IMR-90 (cell line): ENCODE measurements at regions not wholly inside any gene's neighbourhood (a gene's known extent, or its start where the extent isn't known, plus 50 kb on each side); places are given as distances from the start of the nearest gene placed in this dataset.
A peak's percentile ranks its signal among the peaks of the same experiment; 100 is the strongest.

Source experiments
- ATAC-seq: fragments of 200-7000 bp; cut with Tn5 transposase; 2 replicates; pipeline ENCODE4 v1.9.1; 2020; ENCODE audit warnings: low read depth, mild to moderate bottlenecking, moderate library complexity
- BruUV-seq: library from RNA; stranded (reverse); fragments of 400-500 nt; replicated peaks from 2 replicates; lab custom pipeline; 2021; lab: Mats Ljungman, UMichigan
- CTCF ChIA-PET: fragments of 300-600 bp; formaldehyde crosslinking; extraction: SDS; loops from one replicate; lab custom pipeline; 2021; ENCODE audit warnings: antibody characterized with exemption; lab: Yijun Ruan, JAX
- POLR2A ChIA-PET: fragments of 300-600 bp; sonication (Branson Sonifier 250); formaldehyde crosslinking; loops from one replicate; lab custom pipeline; 2022; ENCODE audit warnings: antibody characterized with exemption; ENCODE audit not compliant: unreplicated experiment; lab: Charles Lee
- DNase-seq: peaks from one replicate; pipeline ENCODE4 v3.0.0; 2013
- H2AFZ ChIP-seq: replicated peaks from 2 replicates; pipeline ENCODE3; 2013; ENCODE audit warnings: low read length, mild to moderate bottlenecking; ENCODE audit not compliant: poor library complexity
- H2AK5ac ChIP-seq: 2 replicates; pipeline ENCODE4 v1.6.1; 2013; ENCODE audit warnings: low read depth, low read length, inconsistent platforms
- H2AK9ac ChIP-seq: replicated peaks from 2 replicates; pipeline ENCODE3; 2013; ENCODE audit warnings: mild to moderate bottlenecking, low read depth, low read length, moderate library complexity; ENCODE audit not compliant: poor library complexity
- H2BK120ac ChIP-seq: 2 replicates; pipeline ENCODE4 v1.6.1; 2013; ENCODE audit warnings: low read depth, low read length, inconsistent platforms
- H2BK15ac ChIP-seq: 3 replicates; pipeline ENCODE4 v1.6.1; 2013; ENCODE audit warnings: low read depth, low read length, inconsistent platforms
- H2BK20ac ChIP-seq: 2 replicates; pipeline ENCODE4 v1.6.1; 2013; ENCODE audit warnings: low read depth, mild to moderate bottlenecking, inconsistent platforms, low read length, moderate library complexity
- H2BK5ac ChIP-seq: 2 replicates; pipeline ENCODE4 v1.6.1; 2013; ENCODE audit warnings: mild to moderate bottlenecking, low read depth, low read length, inconsistent platforms; ENCODE audit not compliant: poor library complexity, severe bottlenecking
- H3K14ac ChIP-seq: replicated peaks from 2 replicates; pipeline ENCODE4 v1.6.1; 2013; ENCODE audit warnings: low read depth, low read length, inconsistent platforms
- H3K18ac ChIP-seq: 2 replicates; pipeline ENCODE4 v1.6.1; 2013; ENCODE audit warnings: low read depth, low read length, control low read depth
- H3K23ac ChIP-seq: 2 replicates; pipeline ENCODE4 v1.6.1; 2013; ENCODE audit warnings: low read depth, low read length, inconsistent platforms
- H3K27ac ChIP-seq: 2 replicates; pipeline ENCODE4 v1.5.1; 2013; ENCODE audit warnings: mild to moderate bottlenecking, control low read depth, low read length; ENCODE audit not compliant: insufficient read depth
- H3K27me3 ChIP-seq: 2 replicates; pipeline ENCODE4 v1.6.1; 2013; ENCODE audit warnings: low read length; ENCODE audit not compliant: control insufficient read depth, insufficient read depth
- H3K36me3 ChIP-seq: 2 replicates; pipeline ENCODE4 v1.6.1; 2013; ENCODE audit warnings: low read length, mixed read lengths; ENCODE audit not compliant: control insufficient read depth, insufficient read depth
- H3K4ac ChIP-seq: 2 replicates; pipeline ENCODE4 v1.6.1; 2013; ENCODE audit warnings: low read depth, low read length, inconsistent platforms
- H3K4me1 ChIP-seq: 2 replicates; pipeline ENCODE4 v1.6.1; 2013; ENCODE audit warnings: low read length, mixed read lengths; ENCODE audit not compliant: control insufficient read depth, insufficient read depth
- H3K4me2 ChIP-seq: 2 replicates; pipeline ENCODE4 v1.6.1; 2013; ENCODE audit warnings: low read depth, mild to moderate bottlenecking, control low read depth, low read length, moderate library complexity
- H3K4me3 ChIP-seq: 2 replicates; pipeline ENCODE4 v1.5.1; 2013; ENCODE audit warnings: low read depth, mild to moderate bottlenecking, control low read depth, low read length, moderate library complexity; ENCODE audit not compliant: insufficient read depth
- H3K56ac ChIP-seq: 2 replicates; pipeline ENCODE4 v1.6.1; 2013; ENCODE audit warnings: low read length, inconsistent platforms; ENCODE audit not compliant: insufficient read depth; ENCODE audit errors: extremely low read depth
- H3K79me1 ChIP-seq, 2 experiments: 2 replicates each; pipeline ENCODE4 v1.6.1; 2013; ENCODE audit warnings: low read length in 2 of 2, inconsistent platforms in 1 of 2, low read depth in 1 of 2
- H3K9ac ChIP-seq: 2 replicates; pipeline ENCODE4 v1.6.1; 2013; ENCODE audit warnings: low read depth, low read length, control low read depth
- H3K9me1 ChIP-seq: 2 replicates; pipeline ENCODE4 v1.6.1; 2013; ENCODE audit warnings: low read length, inconsistent platforms; ENCODE audit not compliant: insufficient read depth
- H3K9me3 ChIP-seq: 2 replicates; pipeline ENCODE4 v1.6.1; 2013; ENCODE audit warnings: low read length; ENCODE audit not compliant: control insufficient read depth, insufficient read depth
- H4K20me1 ChIP-seq: 2 replicates; pipeline ENCODE4 v1.6.1; 2013; ENCODE audit warnings: low read length, inconsistent platforms; ENCODE audit not compliant: insufficient read depth
- H4K5ac ChIP-seq: 2 replicates; pipeline ENCODE4 v1.6.1; 2013; ENCODE audit warnings: mild to moderate bottlenecking, low read depth, low read length, control low read depth
- H4K8ac ChIP-seq, 2 experiments: 2 replicates each; pipeline ENCODE4 v1.6.1; 2013; ENCODE audit warnings: low read depth in 2 of 2, low read length in 2 of 2, control low read depth in 1 of 2, inconsistent platforms in 1 of 2
- H4K91ac ChIP-seq: 2 replicates; pipeline ENCODE4 v1.6.1; 2013; ENCODE audit warnings: low read depth, low read length, inconsistent platforms; ENCODE audit not compliant: insufficient read depth
- BHLHE40 ChIP-seq: fragments of 150-350 bp; IDR thresholded peaks from 2 replicates; pipeline ENCODE4 v1.6.1; 2016; ENCODE audit warnings: mild to moderate bottlenecking, low read depth, low read length
- CEBPB ChIP-seq: IDR thresholded peaks from 2 replicates; pipeline ENCODE4 v1.6.1; 2012; ENCODE audit warnings: low read depth, low read length, improper control_type of control experiment
- CHD1 ChIP-seq: IDR thresholded peaks from 2 replicates; pipeline ENCODE4 v1.6.1; 2012; ENCODE audit warnings: low read depth, low read length, improper control_type of control experiment
- ELK1 ChIP-seq: fragments of 150-350 bp; IDR thresholded peaks from 2 replicates; pipeline ENCODE4 v1.6.1; 2016; ENCODE audit warnings: low read depth, mild to moderate bottlenecking, low read length, moderate library complexity, borderline replicate concordance
- FOS ChIP-seq: fragments of 150-350 bp; IDR thresholded peaks from 2 replicates; pipeline ENCODE4 v1.6.1; 2016; ENCODE audit warnings: low read depth, low read length
- MAFK ChIP-seq: IDR thresholded peaks from 2 replicates; pipeline ENCODE4 v1.6.1; 2012; ENCODE audit warnings: low read depth, low read length, improper control_type of control experiment
- MAZ ChIP-seq: IDR thresholded peaks from 2 replicates; pipeline ENCODE4 v1.6.1; 2012; ENCODE audit warnings: low read depth, mild to moderate bottlenecking, low read length, improper control_type of control experiment, moderate library complexity, borderline replicate concordance
- MXI1 ChIP-seq: IDR thresholded peaks from 2 replicates; pipeline ENCODE4 v1.6.1; 2012; ENCODE audit warnings: low read depth, mild to moderate bottlenecking, low read length, moderate library complexity, borderline replicate concordance
- NFE2L2 ChIP-seq: fragments of 150-350 bp; IDR thresholded peaks from 2 replicates; pipeline ENCODE4 v1.6.1; 2016; ENCODE audit warnings: low read depth, mild to moderate bottlenecking, low read length
- POLR2A ChIP-seq: IDR thresholded peaks from 2 replicates; pipeline ENCODE4 v1.6.1; 2012; ENCODE audit warnings: mild to moderate bottlenecking, low read depth, low read length
- RAD21 ChIP-seq: IDR thresholded peaks from 2 replicates; pipeline ENCODE4 v1.6.1; 2012; ENCODE audit warnings: low read length, improper control_type of control experiment
- RCOR1 ChIP-seq: IDR thresholded peaks from 2 replicates; pipeline ENCODE4 v1.6.1; 2012; ENCODE audit warnings: mild to moderate bottlenecking, low read length, improper control_type of control experiment; ENCODE audit not compliant: insufficient replicate concordance
- RFX5 ChIP-seq: IDR thresholded peaks from 2 replicates; pipeline ENCODE4 v1.8.0; 2012; ENCODE audit warnings: low read depth, mild to moderate bottlenecking, low read length, moderate library complexity
- SMC3 ChIP-seq: fragments of 150-350 bp; IDR thresholded peaks from 2 replicates; pipeline ENCODE4 v1.6.1; 2016; ENCODE audit warnings: low read depth, mild to moderate bottlenecking, antibody characterized with exemption, low read length, moderate library complexity
- USF2 ChIP-seq: fragments of 150-350 bp; IDR thresholded peaks from 2 replicates; pipeline ENCODE4 v1.6.1; 2017; ENCODE audit warnings: mild to moderate bottlenecking, antibody characterized with exemption, low read length, low read depth
- WGBS, 2 experiments: methylation state at CpG; one replicate each; pipeline versions ENCODE4 v1.1.5 to v1.1.7; 2013; ENCODE audit warnings: missing lambda C conversion rate in 2 of 2; ENCODE audit not compliant: insufficient read length in 1 of 2; ENCODE audit errors: extremely low coverage in 2 of 2; 5-methylcytosine and 5-hydroxymethylcytosine counted together
- dilution Hi-C: fragments of 300-500 bp; cut with HindIII; formaldehyde crosslinking; loops from one replicate; pipeline ENCODE4 v1.14.3; 2018; ENCODE audit warnings: low sequenced_read_pairs; ENCODE audit not compliant: unreplicated experiment
- in situ Hi-C: fragments of 300-500 bp; cut with MboI; formaldehyde crosslinking; loops from 3 replicates; pipeline ENCODE4 v1.14.3; 2019; ENCODE audit warnings: low sequenced_read_pairs, inconsistent platforms, mixed read lengths
- intact Hi-C: fragments of 100-400 bp; cut with micrococcal nuclease; formaldehyde crosslinking; loops from 2 replicates; pipeline ENCODE4 v1.10.0; 2022

- Histone ChIP-seq H2BK15ac (no peak overlapping the region), H2BK120ac (no peak overlapping the region), H4K8ac (no peak overlapping the region), H2AFZ (peak overlapping the region; percentile 43), H2AK5ac (no peak overlapping the region), H3K9me1 (no peaks in the 10 kb centered on the region), H2BK20ac (no peak overlapping the region), H3K4ac (no peak overlapping the region), H4K91ac (no peak overlapping the region), H3K18ac (no peak overlapping the region), H2BK5ac (no peak overlapping the region), H3K14ac (no peak overlapping the region), H3K4me3 (no peak overlapping the region), H3K4me2 (no peak overlapping the region; the same call in 1 of the 2 replicates), H3K4me1 (no peaks in the 10 kb centered on the region), H3K23ac (no peak overlapping the region), H3K56ac (no peak overlapping the region), H4K5ac (no peak overlapping the region), H3K79me1 (no peaks in the 10 kb centered on the region), H3K27ac (no peak overlapping the region), H4K20me1 (no peaks in the 10 kb centered on the region), H3K9me3 (no peaks in the 10 kb centered on the region; the same call in 1 of the 2 replicates), H2AK9ac (no peak overlapping the region), H3K9ac (no peak overlapping the region), H3K36me3 (no peaks in the 10 kb centered on the region), H3K27me3 (peaks cover 47% of the 10 kb centered on the region)
- TF ChIP-seq POLR2A: no peak
- no peak for TF ChIP-seq RFX5
- TF ChIP-seq SMC3: no peak
- TF ChIP-seq CEBPB: no peak
- no peak for TF ChIP-seq USF2
- TF ChIP-seq MAFK: no peak
- no peak for TF ChIP-seq RCOR1
- no peak for TF ChIP-seq MXI1
- TF ChIP-seq CHD1: no peak
- TF ChIP-seq ELK1: no peak
- TF ChIP-seq NFE2L2: no peak
- TF ChIP-seq BHLHE40: no peak
- TF ChIP-seq FOS: no peak
- no peak for TF ChIP-seq MAZ
- no peak for TF ChIP-seq RAD21
- ATAC-seq (no peak), DNase-seq (no peak)
- in situ Hi-C loops (no loop called here), intact Hi-C loops (no loop called here), dilution Hi-C loops (no loop called here)
- 3% methylated on average over 19 of the region's 46 CpGs; no CpG with 5 or more reads in 1 of the 2 experiments for WGBS, 2 experiments
- POLR2A ChIA-PET: no interaction called here
- CTCF ChIA-PET: interaction anchor here (0.6 kb wide), 1 partner anchor 10 kb away, joined by 3 read pairs; no protein-coding TSS in a partner anchor
- BruUV-seq: no TSS peak
Observed at GRCh38 chr12:54126029-54126695, 62.6 kb downstream of the SMUG1 start.
